Lower lobe of right lung (tissue), 2 donors: ENCODE measurements at regions not wholly inside any gene's neighbourhood (a gene's known extent, or its start where the extent isn't known, plus 50 kb on each side); places are given as distances from the start of the nearest gene placed in this dataset.

Source experiments
- ATAC-seq, 2 donors: fragments of 200-7000 bp; cut with Tn5 transposase; one replicate each; pipeline ENCODE4 v1.9.1; 2020 to 2022; ENCODE audit warnings: mild to moderate bottlenecking in 2 of 2, moderate library complexity in 2 of 2
- DNase-seq: peaks from one replicate; pipeline ENCODE4 v3.0.0-alpha.2; 2020
- H3K27ac ChIP-seq: fragments of 200-600 bp; one replicate; pipeline ENCODE4 v1.8.0; 2022
- H3K27me3 ChIP-seq: fragments of 200-600 bp; one replicate; pipeline ENCODE4 v1.8.0; 2022; ENCODE audit warnings: low read depth
- H3K36me3 ChIP-seq: fragments of 200-600 bp; one replicate; pipeline ENCODE4 v1.8.0; 2022; ENCODE audit warnings: mild to moderate bottlenecking
- H3K4me1 ChIP-seq: fragments of 200-600 bp; one replicate; pipeline ENCODE4 v1.8.0; 2022
- H3K4me3 ChIP-seq: fragments of 200-600 bp; one replicate; pipeline ENCODE4 v1.8.0; 2022; ENCODE audit warnings: mild to moderate bottlenecking
- H3K9me3 ChIP-seq: fragments of 200-600 bp; one replicate; pipeline ENCODE4 v1.8.0; 2022
- CTCF ChIP-seq: fragments of 200-600 bp; IDR thresholded peaks from one replicate; pipeline ENCODE4 v1.8.0; 2022; ENCODE audit warnings: antibody characterized with exemption, mild to moderate bottlenecking
- intact Hi-C: fragments of 100-400 bp; cut with DNase I; formaldehyde crosslinking; loops from one replicate; pipeline ENCODE4 v1.11.0; 2022
- donor health status: DM: no; HTN: yes; CAD: no; lungs with severe emphysema.

- no peak overlapping the region for H3K27ac ChIP-seq
- no peaks in the 10 kb centered on the region for H3K36me3 ChIP-seq
- intact Hi-C loops: no loop called here
- H3K27me3 ChIP-seq: no peaks in the 10 kb centered on the region
- H3K4me1 ChIP-seq: no peaks in the 10 kb centered on the region
- ATAC-seq: no peak
- no peak overlapping the region for H3K4me3 ChIP-seq
- TF ChIP-seq CTCF: no peak
- DNase-seq: no peak
- H3K9me3 ChIP-seq: no peaks in the 10 kb centered on the region
Measured at GRCh38 chr4:30832639-30833038, 112.5 kb downstream of the PCDH7 start.

- H3K4me3 ChIP-seq: no peak overlapping the region
- no peaks in the 10 kb centered on the region for H3K36me3 ChIP-seq
- no peaks in the 10 kb centered on the region for H3K4me1 ChIP-seq
- H3K9me3 ChIP-seq: no peaks in the 10 kb centered on the region
- no peak for TF ChIP-seq CTCF
- no peaks in the 10 kb centered on the region for H3K27me3 ChIP-seq
- ATAC-seq: no peak
- intact Hi-C loops: no loop called here
- H3K27ac ChIP-seq: no peak overlapping the region
- no peak for DNase-seq
Measured at GRCh38 chr4:30833206-30833605, 113.0 kb downstream of the PCDH7 start.

DNA sequence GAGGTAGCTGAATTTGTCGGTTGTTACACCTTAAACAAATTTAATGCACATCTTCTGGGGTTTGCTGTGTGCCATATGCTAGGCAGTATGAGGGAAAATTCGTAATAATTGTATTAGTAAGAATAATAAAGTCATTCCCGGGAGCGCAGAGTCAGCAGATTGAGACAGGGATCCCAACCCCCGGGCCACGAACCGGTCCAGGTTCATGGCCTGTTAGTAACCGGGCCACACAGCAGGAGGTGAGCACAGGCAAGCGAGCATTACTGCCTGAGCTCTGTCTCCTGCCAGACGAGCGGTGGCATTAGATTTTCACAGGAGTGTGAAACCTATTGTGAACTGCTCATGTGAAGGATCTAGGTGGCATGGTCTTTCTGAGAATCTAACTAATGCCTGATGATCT lies 114.9 kb downstream of the PCDH7 start:
- Histone ChIP-seq H3K9me3 (no peaks in the 10 kb centered on the region), H3K4me3 (no peak overlapping the region)
- intact Hi-C loops: no loop called here

DNA sequence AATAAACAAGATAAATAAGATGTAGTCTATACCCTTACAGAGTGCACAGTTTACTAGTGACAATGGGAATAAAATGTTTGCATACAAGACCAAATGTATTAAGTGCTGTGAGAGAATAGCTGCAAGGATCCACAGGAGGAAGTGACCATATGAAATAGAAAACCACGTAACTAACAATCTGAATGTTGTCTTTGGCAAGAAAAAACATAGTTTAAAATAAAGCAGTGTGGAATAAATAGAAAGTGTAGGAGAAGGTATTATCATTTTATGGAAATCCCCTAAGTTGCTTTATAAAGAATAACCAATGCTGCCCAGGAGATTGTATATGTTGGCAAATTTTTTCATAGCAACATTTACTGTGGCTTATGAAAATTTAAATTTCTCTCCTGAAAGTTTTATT lies 116.1 kb downstream of the PCDH7 start:
- Histone ChIP-seq H3K9me3 (no peaks in the 10 kb centered on the region), H3K36me3 (no peaks in the 10 kb centered on the region), H3K27ac (no peak overlapping the region), H3K4me1 (no peaks in the 10 kb centered on the region), H3K4me3 (no peak overlapping the region), H3K27me3 (no peaks in the 10 kb centered on the region)
- intact Hi-C loops: no loop called here
- no peak for ATAC-seq
- no peak for TF ChIP-seq CTCF
- DNase-seq: no peak

More for the DNA sequence above, 114.9 kb downstream of the PCDH7 start:
- Histone ChIP-seq H3K4me1 (no peaks in the 10 kb centered on the region), H3K27me3 (no peaks in the 10 kb centered on the region), H3K36me3 (no peaks in the 10 kb centered on the region), H3K27ac (no peak overlapping the region)
- DNase-seq (peak; percentile 18), ATAC-seq (no peak)
- TF ChIP-seq CTCF: no peak

DNA sequence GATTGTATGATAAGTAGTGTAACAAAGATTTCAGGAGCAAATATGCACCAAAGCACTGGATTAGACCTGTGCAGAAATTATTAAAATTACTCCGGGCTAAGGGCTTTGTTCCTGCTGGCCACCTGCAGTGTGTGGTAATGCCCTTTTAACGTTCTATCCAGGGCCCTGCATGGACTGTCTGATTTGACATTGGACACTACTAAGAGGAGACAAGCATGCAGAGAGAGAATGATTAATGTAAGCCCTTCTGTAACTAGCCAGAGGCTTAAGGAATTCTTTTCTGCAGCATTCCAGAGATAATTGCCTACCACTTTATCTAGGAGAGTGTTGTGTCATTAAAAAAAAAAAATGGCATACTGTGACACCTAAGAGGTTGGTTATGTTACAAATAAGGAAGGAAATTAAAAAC lies 117.0 kb downstream of the PCDH7 start:
- Histone ChIP-seq H3K27ac (no peak overlapping the region), H3K36me3 (no peaks in the 10 kb centered on the region), H3K4me1 (no peaks in the 10 kb centered on the region), H3K27me3 (no peaks in the 10 kb centered on the region), H3K4me3 (no peak overlapping the region), H3K9me3 (no peaks in the 10 kb centered on the region)
- no peak for DNase-seq
- intact Hi-C loops: no loop called here
- ATAC-seq: no peak
- no peak for TF ChIP-seq CTCF

- Histone ChIP-seq H3K36me3 (no peaks in the 10 kb centered on the region), H3K9me3 (no peaks in the 10 kb centered on the region), H3K4me3 (no peak overlapping the region), H3K4me1 (no peaks in the 10 kb centered on the region), H3K27ac (no peak overlapping the region), H3K27me3 (no peaks in the 10 kb centered on the region)
- DNase-seq (no peak), ATAC-seq (no peak)
- intact Hi-C loops: no loop called here
- no peak for TF ChIP-seq CTCF
Measured at GRCh38 chr4:30837861-30838260, 117.7 kb downstream of the PCDH7 start.
